Spleen (tissue), 7 donors: ENCODE measurements at regions not wholly inside any gene's neighbourhood (a gene's known extent, or its start where the extent isn't known, plus 50 kb on each side); places are given as distances from the start of the nearest gene placed in this dataset.

Source experiments
- POLR2A ChIP-seq, 3 donors: fragments of 450-650 bp; IDR thresholded peaks; one replicate each; pipeline ENCODE4 v1.5.1; 2017; ENCODE audit warnings: antibody characterized with exemption in 3 of 3, mild to moderate bottlenecking in 1 of 3
- TF ChIP-seq, protein P1 (sequence below), 11 experiments: fragments of 200-600 bp in 7 of 11; fragments of 450-650 bp in 4 of 11; sonication (generic) in 4 of 11; IDR thresholded peaks in 8 of 11; conservative IDR thresholded peaks in 3 of 11; 1 replicate in 7 of 11; 2 replicates in 4 of 11; pipeline versions ENCODE4 v1.4.0 to v1.8.0; 2016 to 2021; ENCODE audit warnings: antibody characterized with exemption in 11 of 11, inconsistent platforms in 4 of 11, mild to moderate bottlenecking in 1 of 11
- donor health status: DM: no; HTN: no; CAD: no; lungs with moderate emphysema.
- donor health status: DM: no; HTN: no; CAD: no.
- donor health status: DM: no; HTN: no; CAD: no.

DNA sequence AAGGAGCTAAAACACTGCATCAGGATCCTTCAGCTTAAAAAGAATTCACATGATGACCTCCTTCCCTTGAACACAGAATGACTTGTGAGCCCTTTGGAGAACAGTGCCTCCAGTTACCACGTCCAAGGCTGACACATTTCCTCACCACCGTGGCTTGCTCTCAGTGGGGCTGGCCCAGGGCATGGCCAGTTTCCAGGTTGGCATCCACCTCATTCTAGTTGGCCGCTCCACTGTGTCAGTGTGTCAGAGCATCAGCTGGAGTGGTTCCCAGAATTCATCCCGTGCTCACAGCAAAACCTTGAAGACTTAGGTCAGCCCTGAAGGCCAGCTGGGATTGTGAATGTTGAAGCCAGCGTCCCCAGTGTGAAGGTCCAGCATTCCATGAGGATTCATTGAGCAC lies 158.5 kb downstream of the INSIG2 start:
- TF ChIP-seq, protein P1, sequence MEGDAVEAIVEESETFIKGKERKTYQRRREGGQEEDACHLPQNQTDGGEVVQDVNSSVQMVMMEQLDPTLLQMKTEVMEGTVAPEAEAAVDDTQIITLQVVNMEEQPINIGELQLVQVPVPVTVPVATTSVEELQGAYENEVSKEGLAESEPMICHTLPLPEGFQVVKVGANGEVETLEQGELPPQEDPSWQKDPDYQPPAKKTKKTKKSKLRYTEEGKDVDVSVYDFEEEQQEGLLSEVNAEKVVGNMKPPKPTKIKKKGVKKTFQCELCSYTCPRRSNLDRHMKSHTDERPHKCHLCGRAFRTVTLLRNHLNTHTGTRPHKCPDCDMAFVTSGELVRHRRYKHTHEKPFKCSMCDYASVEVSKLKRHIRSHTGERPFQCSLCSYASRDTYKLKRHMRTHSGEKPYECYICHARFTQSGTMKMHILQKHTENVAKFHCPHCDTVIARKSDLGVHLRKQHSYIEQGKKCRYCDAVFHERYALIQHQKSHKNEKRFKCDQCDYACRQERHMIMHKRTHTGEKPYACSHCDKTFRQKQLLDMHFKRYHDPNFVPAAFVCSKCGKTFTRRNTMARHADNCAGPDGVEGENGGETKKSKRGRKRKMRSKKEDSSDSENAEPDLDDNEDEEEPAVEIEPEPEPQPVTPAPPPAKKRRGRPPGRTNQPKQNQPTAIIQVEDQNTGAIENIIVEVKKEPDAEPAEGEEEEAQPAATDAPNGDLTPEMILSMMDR (IDR thresholded peaks at IDR 0.05 in 8 of 11, conservative IDR thresholded peaks at IDR 0.05 in 3 of 11): no peak
- TF ChIP-seq POLR2A (IDR thresholded peaks at IDR 0.05): no peak
